Activated T-helper 2 cell treated with anti-CD3 and anti-CD28 coated beads, Interferon-gamma antibody, Interleukin-2, Interleukin-4, amounts not matched to agents 10 μg/mL and 5 μg/mL and 100 μg/mL, durations not matched to agents 14 hours and 24 hours and 36 hours (primary cell): ENCODE measurements at regions not wholly inside any gene's neighbourhood (a gene's known extent, or its start where the extent isn't known, plus 50 kb on each side); places are given as distances from the start of the nearest gene placed in this dataset.

Source experiments
- DNase-seq: peaks from one replicate; pipeline ENCODE4 v3.0.0; 2021; ENCODE audit warnings: low spot score
- H3K27ac Mint-ChIP-seq: one replicate; pipeline ENCODE4 v1.8.0; 2021; ENCODE audit warnings: mixed read lengths
- H3K27me3 Mint-ChIP-seq: one replicate; pipeline ENCODE4 v1.8.0; 2021; ENCODE audit warnings: low read depth, mixed read lengths
- H3K36me3 Mint-ChIP-seq: one replicate; pipeline ENCODE4 v1.8.0; 2021; ENCODE audit warnings: low read depth, mixed read lengths
- H3K4me1 Mint-ChIP-seq: one replicate; pipeline ENCODE4 v1.8.0; 2021; ENCODE audit warnings: low read depth, mixed read lengths
- H3K4me3 Mint-ChIP-seq: one replicate; pipeline ENCODE4 v1.8.0; 2021; ENCODE audit warnings: low read depth, mild to moderate bottlenecking, moderate library complexity, mixed read lengths
- H3K9me3 Mint-ChIP-seq: one replicate; pipeline ENCODE4 v1.8.0; 2021; ENCODE audit warnings: mixed read lengths
- intact Hi-C: fragments of 100-400 bp; cut with micrococcal nuclease; formaldehyde crosslinking; loops from one replicate; pipeline ENCODE4 v1.15.1; 2023

GRCh38 chr2:51420511-51420910, 388.6 kb upstream of the NRXN1 start:
- Mint-ChIP-seq H3K4me3 (no peak overlapping the region), H3K4me1 (no peaks in the 10 kb centered on the region), H3K36me3 (no peaks in the 10 kb centered on the region), H3K9me3 (peaks cover 37% of the 10 kb centered on the region), H3K27ac (no peak overlapping the region), H3K27me3 (no peaks in the 10 kb centered on the region)
- DNase-seq, result no peak
- intact Hi-C loops, result no loop called here

GRCh38 chr2:51413726-51414125, 381.8 kb upstream of the NRXN1 start:
- Mint-ChIP-seq H3K27me3 (no peaks in the 10 kb centered on the region), H3K4me3 (no peak overlapping the region), H3K27ac (no peak overlapping the region), H3K9me3 (peaks cover 30% of the 10 kb centered on the region), H3K36me3 (no peaks in the 10 kb centered on the region), H3K4me1 (no peaks in the 10 kb centered on the region)
- intact Hi-C loops, result no loop called here
- DNase-seq, result no peak

GRCh38 chr2:51410331-51410730, 378.4 kb upstream of the NRXN1 start:
- Mint-ChIP-seq H3K36me3 (no peaks in the 10 kb centered on the region), H3K27ac (no peak overlapping the region), H3K4me3 (no peak overlapping the region), H3K9me3 (peaks cover 36% of the 10 kb centered on the region), H3K4me1 (no peaks in the 10 kb centered on the region), H3K27me3 (no peaks in the 10 kb centered on the region)
- intact Hi-C loops, result no loop called here
- no peak for DNase-seq

GRCh38 chr2:51409920-51410319, 378.0 kb upstream of the NRXN1 start:
- H3K27me3 Mint-ChIP-seq, result no peaks in the 10 kb centered on the region
- DNase-seq, result no peak
- no peak overlapping the region for H3K4me3 Mint-ChIP-seq

GRCh38 chr2:51404226-51404625, 372.3 kb upstream of the NRXN1 start:
- Mint-ChIP-seq H3K36me3 (no peaks in the 10 kb centered on the region), H3K27ac (no peak overlapping the region), H3K27me3 (no peaks in the 10 kb centered on the region), H3K4me3 (no peak overlapping the region), H3K4me1 (no peaks in the 10 kb centered on the region), H3K9me3 (peaks cover 39% of the 10 kb centered on the region)
- intact Hi-C loops, result no loop called here
- DNase-seq, result no peak

More at GRCh38 chr2:51409920-51410319, 378.0 kb upstream of the NRXN1 start:
- Mint-ChIP-seq H3K27ac (no peak overlapping the region), H3K4me1 (no peaks in the 10 kb centered on the region), H3K36me3 (no peaks in the 10 kb centered on the region), H3K9me3 (peaks cover 35% of the 10 kb centered on the region)
- intact Hi-C loops, result no loop called here

GRCh38 chr2:51401546-51401945, 369.6 kb upstream of the NRXN1 start:
- Mint-ChIP-seq H3K4me1 (no peaks in the 10 kb centered on the region), H3K4me3 (no peak overlapping the region), H3K27me3 (no peaks in the 10 kb centered on the region), H3K27ac (no peak overlapping the region), H3K36me3 (no peaks in the 10 kb centered on the region), H3K9me3 (peaks cover 42% of the 10 kb centered on the region)
- intact Hi-C loops, result no loop called here
- no peak for DNase-seq

- H3K36me3 Mint-ChIP-seq, result no peaks in the 10 kb centered on the region
- no peaks in the 10 kb centered on the region for H3K4me1 Mint-ChIP-seq
These were observed 355.3 kb upstream of the NRXN1 start for GRCh38 chr2:51387235-51387634.

GRCh38 chr2:51379997-51380396, 348.1 kb upstream of the NRXN1 start:
- DNase-seq, result no peak
- intact Hi-C loops, result no loop called here
- Mint-ChIP-seq H3K4me3 (no peak overlapping the region), H3K4me1 (no peaks in the 10 kb centered on the region), H3K9me3 (peaks cover 24% of the 10 kb centered on the region), H3K27me3 (no peaks in the 10 kb centered on the region), H3K27ac (no peak overlapping the region), H3K36me3 (no peaks in the 10 kb centered on the region)

More at GRCh38 chr2:51387235-51387634, 355.3 kb upstream of the NRXN1 start:
- Mint-ChIP-seq H3K27me3 (no peaks in the 10 kb centered on the region), H3K4me3 (no peak overlapping the region), H3K9me3 (peaks cover 33% of the 10 kb centered on the region), H3K27ac (no peak overlapping the region)
- intact Hi-C loops, result no loop called here
- no peak for DNase-seq

GRCh38 chr2:51368250-51368649, 336.3 kb upstream of the NRXN1 start:
- intact Hi-C loops, result no loop called here
- Mint-ChIP-seq H3K9me3 (peaks cover 17% of the 10 kb centered on the region), H3K4me3 (no peak overlapping the region), H3K4me1 (no peaks in the 10 kb centered on the region), H3K36me3 (no peaks in the 10 kb centered on the region), H3K27ac (no peak overlapping the region), H3K27me3 (no peaks in the 10 kb centered on the region)
- no peak for DNase-seq

GRCh38 chr2:51350100-51350499, 318.2 kb upstream of the NRXN1 start:
- DNase-seq, result no peak
- no peaks in the 10 kb centered on the region for H3K4me1 Mint-ChIP-seq
- H3K9me3 Mint-ChIP-seq, result peaks cover 13% of the 10 kb centered on the region
- no peak overlapping the region for H3K4me3 Mint-ChIP-seq
- no peak overlapping the region for H3K27ac Mint-ChIP-seq
- no peaks in the 10 kb centered on the region for H3K36me3 Mint-ChIP-seq
- intact Hi-C loops, result no loop called here
- H3K27me3 Mint-ChIP-seq, result no peaks in the 10 kb centered on the region

- no peaks in the 10 kb centered on the region for H3K4me1 Mint-ChIP-seq
- H3K27ac Mint-ChIP-seq, result no peak overlapping the region
- H3K36me3 Mint-ChIP-seq, result no peaks in the 10 kb centered on the region
- H3K27me3 Mint-ChIP-seq, result no peaks in the 10 kb centered on the region
- no peak for DNase-seq
- H3K4me3 Mint-ChIP-seq, result no peak overlapping the region
- intact Hi-C loops, result no loop called here
- H3K9me3 Mint-ChIP-seq, result peaks cover 11% of the 10 kb centered on the region
These were observed 313.0 kb upstream of the NRXN1 start for GRCh38 chr2:51344886-51345285.

- intact Hi-C loops, result no loop called here
- Mint-ChIP-seq H3K4me1 (no peaks in the 10 kb centered on the region), H3K27me3 (no peaks in the 10 kb centered on the region), H3K4me3 (no peak overlapping the region), H3K27ac (no peak overlapping the region), H3K36me3 (no peaks in the 10 kb centered on the region), H3K9me3 (peaks cover 29% of the 10 kb centered on the region)
- DNase-seq, result no peak
These were observed 303.4 kb upstream of the NRXN1 start for GRCh38 chr2:51335087-51336058.

- Mint-ChIP-seq H3K27ac (no peak overlapping the region), H3K4me3 (no peak overlapping the region), H3K4me1 (no peaks in the 10 kb centered on the region), H3K9me3 (peaks cover 32% of the 10 kb centered on the region), H3K36me3 (no peaks in the 10 kb centered on the region), H3K27me3 (no peaks in the 10 kb centered on the region)
- intact Hi-C loops, result no loop called here
- no peak for DNase-seq
These were observed 297.6 kb upstream of the NRXN1 start for GRCh38 chr2:51329512-51329911.
